HG02798 (cell line): ENCODE measurements at regions not wholly inside any gene's neighbourhood (a gene's known extent, or its start where the extent isn't known, plus 50 kb on each side); places are given as distances from the start of the nearest gene placed in this dataset.
"Not testable (repeated sequence)": the region's sequence is repeated elsewhere in the genome, so short reads cannot be mapped to it uniquely, and the experiment has no call there.

ENCODE experiments used
- ATAC-seq: cut with Tn5 transposase; IDR thresholded peaks from one replicate; pipeline ENCODE4 v1.9.1; 2021; ENCODE audit warnings: mild to moderate bottlenecking; ENCODE audit not compliant: unreplicated experiment, poor library complexity

- ATAC-seq: no peak
These were observed 555.1 kb upstream of the ID2 start for GRCh38 chr2:8126783-8127182.

- ATAC-seq: not testable (repeated sequence)
These were observed 550.4 kb upstream of the ID2 start for GRCh38 chr2:8131423-8131822.

GRCh38 chr2:8132351-8132831 is 549.5 kb upstream of the ID2 start:
- ATAC-seq: no peak

GRCh38 chr2:8132879-8133278 is 549.0 kb upstream of the ID2 start:
- ATAC-seq: no peak

- ATAC-seq: no peak
These were observed 548.5 kb upstream of the ID2 start for GRCh38 chr2:8133363-8133762.

GRCh38 chr2:8133913-8134472 is 547.9 kb upstream of the ID2 start:
- no peak for ATAC-seq

- no peak for ATAC-seq
These were observed 547.4 kb upstream of the ID2 start for GRCh38 chr2:8134473-8134932.

GRCh38 chr2:8134985-8135682 is 546.7 kb upstream of the ID2 start:
- no peak for ATAC-seq

GRCh38 chr2:8137801-8138200 is 544.1 kb upstream of the ID2 start:
- no peak for ATAC-seq

- ATAC-seq: no peak
These were observed 543.3 kb upstream of the ID2 start for GRCh38 chr2:8138525-8138922.

- ATAC-seq: no peak
These were observed 542.8 kb upstream of the ID2 start for GRCh38 chr2:8138923-8139667.

GRCh38 chr2:8139668-8140200 is 542.1 kb upstream of the ID2 start:
- no peak for ATAC-seq

GRCh38 chr2:8141079-8141707 is 540.7 kb upstream of the ID2 start:
- ATAC-seq: no peak

- ATAC-seq: no peak
These were observed 540.1 kb upstream of the ID2 start for GRCh38 chr2:8141780-8142179.

- ATAC-seq: no peak
These were observed 539.4 kb upstream of the ID2 start for GRCh38 chr2:8142461-8142860.

GRCh38 chr2:8144131-8144631 is 537.7 kb upstream of the ID2 start:
- no peak for ATAC-seq

- ATAC-seq: no peak
These were observed 537.1 kb upstream of the ID2 start for GRCh38 chr2:8144785-8145184.

- ATAC-seq: not testable (repeated sequence)
These were observed 536.5 kb upstream of the ID2 start for GRCh38 chr2:8145375-8145774.

- ATAC-seq: no peak
These were observed 535.5 kb upstream of the ID2 start for GRCh38 chr2:8146132-8147005.
